ENCODE measurements at regions not wholly inside any gene's neighbourhood (a gene's known extent, or its start where the extent isn't known, plus 50 kb on each side); places are given as distances from the start of the nearest gene placed in this dataset.

DNA sequence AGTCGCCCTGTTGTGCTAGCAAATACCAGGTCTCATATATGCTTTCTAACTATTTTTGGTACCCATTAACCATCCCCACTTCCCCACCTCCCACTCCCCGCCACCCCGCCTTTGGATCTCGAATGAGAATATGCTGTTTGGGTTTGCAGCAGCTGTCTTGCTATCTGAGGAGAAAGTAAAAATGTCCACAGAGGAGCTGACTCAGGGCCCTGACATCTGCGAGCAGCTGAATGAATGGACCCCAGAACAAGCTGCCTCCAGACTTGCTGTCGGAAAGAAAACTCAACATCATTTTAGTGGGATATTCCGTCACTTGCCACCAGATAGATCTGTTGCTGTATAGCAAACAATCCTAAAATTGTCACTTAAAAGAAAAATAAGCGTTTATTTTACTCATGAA, 103.7 kb downstream of the LINC00237 start:
- TF ChIP-seq, protein P1, sequence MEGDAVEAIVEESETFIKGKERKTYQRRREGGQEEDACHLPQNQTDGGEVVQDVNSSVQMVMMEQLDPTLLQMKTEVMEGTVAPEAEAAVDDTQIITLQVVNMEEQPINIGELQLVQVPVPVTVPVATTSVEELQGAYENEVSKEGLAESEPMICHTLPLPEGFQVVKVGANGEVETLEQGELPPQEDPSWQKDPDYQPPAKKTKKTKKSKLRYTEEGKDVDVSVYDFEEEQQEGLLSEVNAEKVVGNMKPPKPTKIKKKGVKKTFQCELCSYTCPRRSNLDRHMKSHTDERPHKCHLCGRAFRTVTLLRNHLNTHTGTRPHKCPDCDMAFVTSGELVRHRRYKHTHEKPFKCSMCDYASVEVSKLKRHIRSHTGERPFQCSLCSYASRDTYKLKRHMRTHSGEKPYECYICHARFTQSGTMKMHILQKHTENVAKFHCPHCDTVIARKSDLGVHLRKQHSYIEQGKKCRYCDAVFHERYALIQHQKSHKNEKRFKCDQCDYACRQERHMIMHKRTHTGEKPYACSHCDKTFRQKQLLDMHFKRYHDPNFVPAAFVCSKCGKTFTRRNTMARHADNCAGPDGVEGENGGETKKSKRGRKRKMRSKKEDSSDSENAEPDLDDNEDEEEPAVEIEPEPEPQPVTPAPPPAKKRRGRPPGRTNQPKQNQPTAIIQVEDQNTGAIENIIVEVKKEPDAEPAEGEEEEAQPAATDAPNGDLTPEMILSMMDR (conservative IDR thresholded peaks at IDR 0.05) = no peak
- H3K27ac ChIP-seq = no peak overlapping the region

DNA sequence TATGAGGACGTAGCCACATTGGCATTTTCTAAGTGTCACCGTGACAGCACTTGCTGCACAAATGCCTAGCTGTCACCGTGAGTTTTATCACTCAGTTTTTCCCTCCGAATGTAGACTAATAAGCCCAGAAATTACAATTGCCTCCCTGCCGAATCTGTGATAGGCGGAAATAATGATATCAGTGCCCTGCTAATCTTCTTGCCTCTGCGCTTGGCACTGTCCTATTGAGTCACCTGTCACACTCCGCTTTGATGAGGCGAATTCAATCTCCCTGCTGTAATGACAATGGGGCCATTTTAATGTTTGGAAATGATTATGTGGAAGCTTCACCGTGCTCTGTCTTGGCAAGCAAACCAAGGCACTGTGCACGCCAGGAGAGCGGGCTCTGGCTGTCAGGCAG, 112.8 kb downstream of the LINC00237 start:
- no peak overlapping the region for H3K27ac ChIP-seq
- TF ChIP-seq, protein P1 (conservative IDR thresholded peaks at IDR 0.05) = no peak

DNA sequence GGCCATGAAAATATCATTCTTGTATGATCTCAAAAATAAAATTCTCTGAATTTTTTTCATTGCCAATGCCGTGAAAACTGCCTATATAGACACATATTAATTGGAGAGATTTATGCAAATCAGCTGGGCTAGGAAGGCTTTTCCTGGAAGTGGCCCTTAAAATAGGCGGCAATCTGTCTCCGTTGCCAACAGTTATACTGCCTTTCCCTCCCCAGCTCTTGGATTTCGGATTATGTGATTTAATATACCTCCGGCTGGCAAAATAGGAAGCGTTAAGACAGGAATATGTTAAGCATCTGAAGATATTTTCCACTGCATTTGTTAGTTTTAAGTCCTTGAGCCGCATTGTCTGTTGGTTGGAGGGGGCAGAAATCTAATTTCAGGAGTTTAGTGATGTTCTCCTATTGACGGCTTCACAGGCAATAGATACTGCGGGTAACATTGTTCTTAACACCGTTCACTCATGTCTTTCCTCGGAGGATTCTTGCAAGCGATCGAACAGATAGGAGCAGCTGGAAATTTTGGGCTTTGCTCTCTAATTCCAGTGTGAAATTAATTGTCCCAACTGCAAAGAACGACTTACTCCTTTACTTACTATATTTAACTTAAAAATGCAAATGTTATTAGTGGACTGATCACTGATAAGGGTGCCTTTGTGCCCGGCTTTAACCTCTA, 113.3 kb downstream of the LINC00237 start:
- no peak overlapping the region for H3K27ac ChIP-seq
- TF ChIP-seq, protein P1 (conservative IDR thresholded peaks at IDR 0.05) = no peak

DNA sequence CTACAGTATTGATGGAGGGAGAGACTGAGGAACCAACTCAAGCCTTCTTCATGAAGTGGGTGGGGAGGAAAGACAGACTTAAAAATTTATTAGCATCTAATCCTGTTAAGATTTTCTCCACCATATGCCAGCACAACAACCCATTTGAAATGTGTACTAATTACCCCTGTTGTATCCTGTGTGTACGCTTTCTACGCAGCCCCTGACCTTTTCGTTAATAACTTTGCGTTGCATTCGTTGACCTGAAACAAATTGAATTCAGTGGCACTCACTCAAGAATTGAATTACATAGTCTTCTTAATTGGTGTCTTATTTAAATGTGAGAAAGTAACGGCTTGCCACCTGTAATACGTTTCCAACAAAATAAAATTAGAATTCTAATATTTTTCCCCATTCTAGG, 113.9 kb downstream of the LINC00237 start:
- TF ChIP-seq, protein P1 (conservative IDR thresholded peaks at IDR 0.05) = no peak
- no peak overlapping the region for H3K27ac ChIP-seq

DNA sequence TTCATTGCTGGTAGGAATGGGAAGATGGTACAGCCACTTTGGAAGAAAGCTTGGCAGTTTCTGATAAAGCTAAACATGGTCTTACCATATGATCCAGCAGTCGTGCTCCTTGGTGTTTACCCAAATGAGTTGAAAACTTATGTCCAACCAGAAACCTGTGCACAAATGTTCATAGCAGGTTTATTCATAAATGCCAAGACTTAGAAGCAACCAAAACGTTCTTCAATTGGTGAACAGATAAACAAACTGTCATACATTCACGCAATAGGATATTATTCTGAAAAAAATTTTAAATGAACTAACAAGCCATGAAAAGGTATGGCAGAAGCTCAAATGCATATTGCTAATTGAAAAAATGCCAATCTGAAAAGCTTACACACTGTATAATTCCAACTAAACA, 117.1 kb downstream of the LINC00237 start:
- no peak overlapping the region for H3K27ac ChIP-seq
- TF ChIP-seq, protein P1 (conservative IDR thresholded peaks at IDR 0.05) = no peak

DNA sequence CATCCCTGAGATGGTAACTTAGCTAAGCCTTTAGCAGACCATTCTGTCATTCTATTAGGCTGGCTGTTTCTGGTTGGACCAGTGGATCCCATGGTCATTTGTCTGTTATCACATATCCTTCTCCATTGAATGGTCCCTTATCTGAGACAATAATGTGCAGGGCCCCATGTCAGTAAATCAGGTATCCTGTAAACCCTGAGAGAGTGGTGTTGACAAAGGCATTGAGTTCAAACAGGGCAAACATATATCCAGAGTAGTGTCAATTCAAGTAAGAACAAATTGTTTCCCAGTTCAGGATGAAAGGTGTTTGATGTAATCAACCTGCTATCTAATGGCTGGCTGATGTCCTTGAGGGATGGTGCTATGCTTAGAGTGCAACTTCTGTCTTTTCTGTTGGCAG, 126.2 kb downstream of the LINC00237 start:
- no peak overlapping the region for H3K27ac ChIP-seq
- TF ChIP-seq, protein P1 (conservative IDR thresholded peaks at IDR 0.05) = no peak

DNA sequence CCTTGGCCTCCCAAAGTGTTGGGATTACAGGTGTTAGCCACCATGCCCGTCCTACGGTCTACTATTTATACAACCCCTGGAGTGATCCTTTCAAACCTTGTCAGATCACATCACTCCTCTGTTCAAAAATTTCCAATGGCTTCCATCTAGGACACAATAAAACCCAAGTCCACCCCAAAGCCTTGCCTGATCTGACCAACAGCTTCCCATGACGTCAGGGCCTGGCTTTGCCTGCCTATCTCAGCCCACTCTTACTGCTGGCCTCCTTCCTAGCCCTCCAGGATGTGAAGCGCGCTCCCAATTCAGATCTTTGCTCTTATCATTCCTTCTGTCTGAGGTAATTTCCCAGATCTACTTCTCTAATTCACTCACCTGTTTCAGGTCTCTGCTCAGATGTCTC, 128.4 kb downstream of the LINC00237 start:
- TF ChIP-seq, protein P1 (conservative IDR thresholded peaks at IDR 0.05) = no peak
- H3K27ac ChIP-seq = no peak overlapping the region
